ENCODE measurements at regions not wholly inside any gene's neighbourhood (a gene's known extent, or its start where the extent isn't known, plus 50 kb on each side); places are given as distances from the start of the nearest gene placed in this dataset.

DNA sequence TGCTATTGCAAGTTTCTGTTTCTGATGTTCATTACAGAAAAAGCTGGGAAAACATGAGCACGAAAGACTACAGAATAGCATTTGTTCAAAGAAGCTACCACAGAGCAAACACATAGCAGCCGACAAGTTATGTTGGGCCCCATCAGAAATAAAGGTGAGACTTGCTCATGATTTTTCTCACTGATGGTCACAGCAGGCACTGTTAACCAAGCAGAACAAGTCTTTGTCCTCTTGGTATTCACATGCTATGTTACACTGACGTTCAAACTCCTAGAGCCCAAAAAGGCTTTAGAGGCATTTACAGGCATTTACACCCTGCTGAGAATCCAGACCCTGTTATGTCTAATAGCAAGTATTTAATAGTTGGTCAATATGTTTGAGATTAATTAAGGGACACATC, 235.0 kb upstream of the HNMT start:
- no peak for DNase-seq (ENCODE audit: low spot score)

DNA sequence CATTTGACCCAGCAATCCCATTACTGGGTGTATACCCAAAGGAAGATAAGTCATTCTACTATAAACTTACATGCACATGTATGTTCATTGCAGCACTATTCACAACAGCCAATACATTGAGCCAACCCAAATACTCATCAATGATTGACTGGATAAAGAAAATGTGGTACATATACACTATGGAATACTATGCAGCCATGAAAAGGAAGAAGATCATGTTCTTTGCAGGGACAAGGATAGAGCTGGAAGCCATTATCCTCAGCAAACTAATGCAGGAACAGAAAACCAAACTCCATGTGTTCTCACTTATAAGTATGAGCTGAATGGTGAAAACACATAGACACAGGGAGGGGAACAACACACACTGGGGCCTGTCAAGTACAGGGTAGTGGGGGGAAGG, 226.7 kb upstream of the HNMT start:
- DNase-seq (ENCODE audit: low spot score): no peak

DNA sequence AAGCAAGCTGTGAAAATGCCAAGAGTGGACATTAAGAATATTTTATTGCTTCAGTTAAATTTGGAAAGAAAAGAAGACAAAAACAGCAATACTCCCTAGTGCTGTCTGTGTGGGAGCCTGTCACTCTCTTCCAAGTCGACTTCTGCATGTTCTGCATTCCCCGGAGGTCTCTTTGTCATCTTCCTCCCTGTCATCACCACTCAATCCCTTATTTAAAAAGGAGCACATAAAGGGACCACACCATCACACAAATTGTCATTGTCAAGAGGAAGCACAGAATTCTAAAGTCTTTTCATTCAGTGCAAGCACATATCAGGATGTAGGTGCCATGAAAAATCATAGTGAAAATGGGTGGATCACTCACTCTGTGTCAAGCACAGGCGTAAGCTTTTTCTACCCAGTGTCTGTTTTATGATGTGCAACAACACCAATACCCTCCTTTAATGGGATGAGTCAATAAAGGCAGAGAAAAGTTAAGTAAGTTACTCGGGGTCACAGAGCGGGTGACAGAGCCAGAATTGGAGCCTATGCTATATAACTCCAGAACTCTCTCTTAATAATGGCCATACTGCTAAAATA, 222.4 kb upstream of the HNMT start:
- no peak for DNase-seq (ENCODE audit: low spot score)

DNA sequence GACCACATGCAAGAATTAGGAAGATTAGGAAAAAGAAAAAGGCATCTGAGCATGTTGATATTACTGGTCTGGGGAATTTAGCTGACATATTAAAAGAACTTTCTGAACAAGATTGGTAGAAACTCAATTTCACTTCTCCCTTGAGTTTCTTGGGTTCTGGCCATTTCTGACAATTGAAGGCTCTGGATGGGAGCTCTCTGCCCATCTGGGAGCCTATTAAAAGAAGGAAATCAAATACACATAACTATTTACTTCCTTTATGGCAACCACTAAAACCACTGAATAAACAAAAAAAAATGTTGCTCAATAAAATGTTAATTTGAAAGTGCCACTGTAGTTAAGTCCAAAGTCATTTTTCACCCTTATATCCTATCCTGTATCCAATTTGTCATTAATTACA, 216.8 kb upstream of the HNMT start:
- no peak for DNase-seq (ENCODE audit: low spot score)

DNA sequence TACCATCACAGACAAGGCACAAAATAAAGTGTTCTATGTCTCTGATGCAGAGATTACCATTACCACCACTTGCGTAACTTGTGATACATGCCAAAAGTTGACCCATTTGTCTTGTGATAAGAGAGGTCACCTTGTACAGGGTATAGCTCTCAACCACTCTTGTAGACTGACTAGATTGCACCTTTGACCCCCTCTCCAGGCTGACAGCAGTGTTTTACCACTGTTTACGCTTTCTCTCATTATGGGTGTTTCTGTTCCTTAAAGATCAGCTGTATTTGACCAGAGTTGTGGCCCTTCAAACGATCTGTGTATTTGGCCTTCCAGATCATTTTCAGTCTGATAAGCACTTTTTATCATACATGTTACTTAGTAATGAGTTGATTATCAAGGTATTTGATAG, 215.7 kb upstream of the HNMT start:
- DNase-seq (ENCODE audit: low spot score): no peak

DNA sequence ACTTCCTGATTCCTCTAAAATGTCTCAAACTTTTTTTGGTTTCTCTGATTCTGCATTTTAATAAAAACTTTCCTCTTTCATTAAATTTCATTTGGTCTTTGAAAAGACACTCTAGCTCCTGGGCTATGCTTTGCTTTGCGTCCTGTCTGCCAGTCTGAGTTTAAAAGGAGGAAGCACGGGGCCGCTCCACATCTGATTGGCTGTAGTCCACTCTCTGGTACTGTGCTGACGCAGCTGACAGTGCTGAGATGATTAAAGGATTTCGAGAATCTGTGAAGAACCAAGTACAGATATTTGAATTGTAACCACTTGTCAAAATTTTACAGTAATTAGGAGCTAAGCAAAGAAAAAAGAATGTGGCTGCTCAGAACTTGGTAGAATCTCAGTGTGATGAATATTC, 199.6 kb upstream of the HNMT start:
- DNase-seq (ENCODE audit: low spot score): no peak

DNA sequence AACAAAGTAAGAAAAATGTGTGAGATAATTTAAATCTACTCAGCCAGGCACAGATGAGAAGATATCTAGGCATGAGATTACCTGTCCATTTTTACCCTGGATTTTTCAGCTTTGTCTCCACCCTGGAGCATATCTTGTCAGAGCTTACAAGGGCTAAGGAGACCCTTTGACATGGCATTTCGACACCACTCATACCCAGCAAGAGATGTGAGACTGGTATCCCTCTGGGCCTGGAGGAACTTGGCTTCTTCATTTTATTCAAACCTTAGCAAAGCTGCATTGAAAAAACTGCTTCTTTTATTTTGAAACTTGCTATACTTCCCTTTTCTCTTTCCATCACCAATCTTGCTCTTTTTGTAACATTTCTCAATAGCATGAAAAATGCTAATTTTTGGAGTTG, 194.9 kb upstream of the HNMT start:
- no peak for DNase-seq (ENCODE audit: low spot score)

DNA sequence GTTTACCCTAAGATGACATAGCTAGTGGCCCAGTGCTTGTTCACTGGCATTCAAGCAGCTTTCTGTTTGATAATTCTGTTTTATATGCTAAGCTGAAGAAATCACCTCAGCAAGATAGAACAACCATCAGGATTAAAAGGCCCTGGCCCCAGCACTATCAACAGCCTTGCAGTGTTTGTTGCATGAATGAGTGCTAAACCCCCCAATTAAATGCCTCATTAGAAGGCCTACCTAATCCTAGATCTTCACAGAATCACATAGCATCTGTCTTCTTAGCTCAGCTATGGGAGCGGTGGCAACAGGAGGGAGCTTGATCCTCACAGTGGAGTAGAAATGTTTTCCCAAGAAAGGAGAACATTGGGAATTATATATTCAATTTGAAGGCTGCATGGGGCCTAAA, 194.1 kb upstream of the HNMT start:
- no peak for DNase-seq (ENCODE audit: low spot score)

DNA sequence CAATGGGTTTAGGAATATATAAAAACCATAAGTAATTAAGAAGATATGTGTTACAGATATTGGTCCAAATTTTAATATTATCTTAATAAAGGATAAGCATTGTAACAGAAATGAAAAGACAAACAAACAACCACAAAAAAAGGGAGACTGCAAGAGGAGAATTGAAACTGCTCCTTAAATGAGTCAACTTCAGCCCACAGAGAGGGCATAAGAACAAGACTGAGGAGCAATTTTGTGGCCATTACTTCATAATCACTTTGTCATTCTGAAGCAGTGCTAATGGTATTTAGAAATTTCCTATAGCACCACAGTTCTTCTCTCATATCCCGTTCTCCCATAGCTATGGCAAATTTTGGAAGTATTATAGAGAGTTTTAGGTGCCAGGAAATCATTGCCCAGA, 193.2 kb upstream of the HNMT start:
- DNase-seq (ENCODE audit: low spot score): no peak

DNA sequence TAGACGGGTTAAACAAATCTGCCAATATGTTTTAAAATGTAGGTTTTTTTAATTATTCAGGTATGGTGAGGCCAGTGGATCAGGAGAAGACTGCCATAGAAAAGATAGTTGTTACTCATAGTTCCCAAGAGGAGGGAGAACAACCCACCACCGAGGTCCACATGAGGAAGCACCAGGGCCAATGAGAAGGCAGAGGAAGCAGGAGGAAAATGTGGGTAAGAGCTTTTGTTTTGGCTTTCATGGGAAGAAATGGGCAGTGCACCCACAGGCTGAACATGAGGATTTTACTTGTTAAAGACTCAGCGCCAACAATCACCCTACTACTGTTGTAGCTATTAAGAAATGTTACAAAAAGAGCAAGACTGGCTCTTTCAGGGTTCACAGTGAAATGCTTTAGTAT, 191.8 kb upstream of the HNMT start:
- no peak for DNase-seq (ENCODE audit: low spot score)

DNA sequence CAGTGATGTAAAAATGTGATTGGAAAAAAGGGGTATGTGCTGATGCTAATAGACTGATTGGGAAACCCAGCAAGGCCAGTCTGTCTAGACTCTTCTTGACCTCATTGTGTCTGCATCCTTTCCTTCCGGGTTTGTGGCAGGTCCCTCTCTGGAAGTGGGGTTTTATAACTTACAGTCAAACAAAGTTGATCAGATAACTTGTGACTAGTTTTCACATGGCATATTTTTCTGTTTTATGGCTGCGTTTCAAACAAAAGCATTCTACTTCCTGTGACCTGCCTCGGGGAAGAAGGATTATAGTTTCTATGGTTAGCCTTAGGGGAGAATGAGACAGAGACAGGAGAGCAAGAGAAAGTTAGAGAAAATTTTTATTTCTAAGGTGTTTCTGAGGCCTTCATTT, 188.7 kb upstream of the HNMT start:
- DNase-seq (ENCODE audit: low spot score): no peak

DNA sequence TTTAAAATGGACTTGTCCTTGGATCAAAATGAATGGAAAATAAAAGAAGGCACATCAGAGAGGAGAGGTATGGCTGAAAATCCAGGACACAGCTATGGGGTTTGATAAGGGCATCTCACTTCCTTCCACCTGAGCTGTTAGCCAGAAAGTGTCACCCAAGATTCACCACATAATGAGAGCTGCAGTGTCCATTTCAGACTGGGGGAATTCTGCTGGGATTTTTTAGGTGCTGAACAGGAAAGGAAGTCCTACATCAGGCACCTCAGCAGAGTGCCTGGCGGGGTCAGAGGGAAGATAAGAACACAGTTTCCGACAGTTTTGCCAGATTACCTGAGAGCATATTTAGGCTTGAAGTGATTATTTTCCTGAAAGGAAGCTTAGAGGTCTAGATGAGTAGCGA, 187.6 kb upstream of the HNMT start:
- DNase-seq (ENCODE audit: low spot score): no peak

DNA sequence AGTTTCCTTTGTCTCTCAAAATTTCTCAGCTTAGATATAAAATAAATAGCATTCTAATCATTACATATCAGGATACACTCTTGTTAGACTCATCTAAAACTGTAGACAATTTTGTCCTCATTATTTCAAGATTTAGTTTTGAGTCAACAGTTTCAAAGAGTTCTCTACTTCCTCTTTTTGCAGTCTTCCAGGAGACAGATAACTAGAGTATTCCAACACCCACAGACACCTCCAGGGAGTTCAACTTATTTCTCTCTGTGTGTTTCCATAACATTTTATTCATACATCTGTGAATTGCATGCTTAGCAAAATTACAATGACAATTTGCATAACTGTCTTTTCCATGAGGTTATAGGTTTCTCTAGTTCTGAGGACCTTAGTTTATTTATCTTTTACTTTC, 166.6 kb upstream of the HNMT start:
- no peak for DNase-seq (ENCODE audit: low spot score)

DNA sequence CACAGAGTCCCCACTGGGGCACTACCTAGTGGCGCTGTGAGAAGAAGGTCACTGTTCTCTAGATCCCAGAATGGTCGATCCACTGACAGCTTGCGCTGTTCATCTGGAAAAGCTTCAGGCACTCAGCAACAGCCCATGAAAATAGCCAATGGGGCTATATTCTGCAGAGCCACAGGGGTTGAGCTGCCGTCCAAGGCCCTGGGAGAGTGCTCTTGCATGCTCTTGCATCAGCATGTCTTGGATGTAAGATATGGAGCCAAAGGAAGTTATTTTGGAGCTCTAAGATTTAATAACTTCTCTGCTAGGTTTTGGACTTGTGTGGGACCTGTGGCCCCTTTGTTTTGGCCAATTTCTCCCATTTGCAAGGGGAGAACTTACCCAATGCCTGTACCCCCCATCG, 164.7 kb upstream of the HNMT start:
- DNase-seq (ENCODE audit: low spot score): no peak

DNA sequence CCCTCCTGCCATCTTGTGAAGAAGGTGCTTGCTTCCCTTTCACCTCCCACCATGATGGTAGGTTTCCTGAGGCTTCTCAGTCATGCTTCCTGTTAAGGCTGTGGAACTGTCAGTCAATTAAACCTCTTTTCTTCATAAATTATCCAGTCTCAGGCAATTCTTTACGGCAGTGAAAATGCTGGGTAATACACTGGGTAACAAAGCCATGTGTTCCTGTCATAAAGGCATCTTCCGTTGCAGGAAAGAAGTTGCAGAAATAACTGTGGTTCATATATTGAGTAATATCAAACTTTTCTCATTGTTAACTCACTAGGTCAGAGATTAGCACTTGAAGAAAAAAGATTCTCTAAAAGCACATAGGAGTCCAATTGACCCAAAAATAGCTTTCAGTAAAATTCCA, 163.9 kb upstream of the HNMT start:
- DNase-seq (ENCODE audit: low spot score): no peak

DNA sequence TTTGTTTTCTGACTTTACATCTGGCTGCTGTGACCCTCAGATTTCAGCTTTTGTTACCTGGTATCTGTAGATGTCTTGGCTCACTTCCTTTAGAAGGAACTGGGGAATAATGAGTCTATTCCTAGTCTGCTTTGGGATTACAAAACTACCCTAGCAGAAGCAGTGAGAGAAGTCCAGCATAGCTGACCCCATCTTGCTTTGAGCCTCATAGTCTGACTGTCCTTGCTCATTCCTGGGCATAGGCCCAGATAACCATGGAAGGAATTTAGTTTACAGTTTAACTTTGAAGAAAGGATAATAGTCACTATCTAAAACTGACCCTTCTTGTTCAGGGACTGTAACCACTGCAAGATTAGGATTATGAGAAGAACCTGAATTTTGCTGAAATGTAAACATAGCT, 163.0 kb upstream of the HNMT start:
- no peak for DNase-seq (ENCODE audit: low spot score)

DNA sequence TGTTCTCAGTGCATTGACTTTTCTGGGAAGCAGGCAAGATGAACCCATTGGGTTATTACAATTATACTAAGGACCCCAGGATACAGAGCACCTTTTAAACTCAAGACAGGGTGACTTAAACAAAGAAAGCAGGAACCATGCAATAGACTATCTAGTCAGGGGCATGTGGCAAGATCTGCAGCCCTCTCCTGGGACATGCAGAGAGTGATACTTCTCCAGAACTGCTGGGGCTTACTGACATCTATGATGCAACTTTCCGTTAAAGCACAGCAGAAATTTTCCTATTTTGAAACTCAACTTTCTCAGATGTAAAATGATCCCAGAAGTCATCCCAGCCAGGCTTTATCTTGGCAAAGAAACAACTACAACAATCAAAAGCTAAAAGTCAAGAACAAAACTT, 162.2 kb upstream of the HNMT start:
- DNase-seq (ENCODE audit: low spot score): no peak

DNA sequence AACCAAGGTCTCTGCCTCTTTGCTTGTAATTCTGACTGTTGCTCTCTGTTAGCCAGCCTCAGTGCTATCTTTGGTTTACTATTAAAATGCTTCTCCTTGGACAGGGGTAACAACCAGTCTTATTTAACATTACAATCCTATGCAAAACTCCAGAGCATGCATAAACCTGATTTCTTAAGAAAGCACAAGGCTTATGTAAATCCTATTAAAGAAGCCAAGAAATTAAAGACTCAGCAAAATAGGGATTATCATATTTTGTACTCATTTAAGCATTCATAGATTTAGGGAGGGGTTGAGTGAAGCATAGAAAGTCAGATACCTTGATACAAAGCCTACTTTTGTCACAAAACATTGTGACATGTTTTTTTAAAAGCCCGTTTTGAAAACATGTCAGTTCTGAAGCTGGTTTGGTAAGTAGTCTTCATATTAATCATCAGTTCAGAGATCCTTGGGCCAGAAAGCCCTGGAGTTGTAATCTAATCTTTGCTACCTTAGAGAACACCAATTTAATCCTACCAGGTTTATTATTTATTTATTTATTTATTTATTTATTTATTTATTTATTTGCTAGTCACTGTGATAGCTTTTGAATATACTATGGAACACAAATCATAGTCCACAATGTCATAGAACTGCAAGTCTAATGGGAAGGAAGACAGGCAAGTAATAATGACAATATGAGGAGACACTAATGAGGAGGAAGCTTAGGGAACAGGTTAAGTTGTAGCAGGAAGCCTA, 158.0 kb upstream of the HNMT start:
- no peak for DNase-seq (ENCODE audit: low spot score)

DNA sequence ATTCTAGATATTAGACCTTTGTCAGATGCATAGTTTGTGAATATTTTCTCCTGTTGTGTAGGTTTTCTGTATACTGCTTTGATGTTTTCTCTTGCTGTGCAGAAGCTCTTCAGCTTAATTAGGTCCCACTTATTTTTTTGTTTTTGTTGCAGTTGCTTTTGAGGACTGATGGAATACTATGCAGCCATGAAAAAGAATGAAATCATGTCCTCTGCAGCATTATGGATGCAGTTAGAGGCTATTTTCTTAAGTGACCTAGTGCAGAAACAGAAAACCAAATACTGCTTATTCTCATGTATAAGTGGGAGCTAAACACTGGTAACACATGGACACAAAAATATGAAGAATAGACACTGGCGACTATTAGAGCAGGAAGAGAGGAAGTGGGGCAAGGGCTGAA, 155.0 kb upstream of the HNMT start:
- DNase-seq (ENCODE audit: low spot score): no peak

DNA sequence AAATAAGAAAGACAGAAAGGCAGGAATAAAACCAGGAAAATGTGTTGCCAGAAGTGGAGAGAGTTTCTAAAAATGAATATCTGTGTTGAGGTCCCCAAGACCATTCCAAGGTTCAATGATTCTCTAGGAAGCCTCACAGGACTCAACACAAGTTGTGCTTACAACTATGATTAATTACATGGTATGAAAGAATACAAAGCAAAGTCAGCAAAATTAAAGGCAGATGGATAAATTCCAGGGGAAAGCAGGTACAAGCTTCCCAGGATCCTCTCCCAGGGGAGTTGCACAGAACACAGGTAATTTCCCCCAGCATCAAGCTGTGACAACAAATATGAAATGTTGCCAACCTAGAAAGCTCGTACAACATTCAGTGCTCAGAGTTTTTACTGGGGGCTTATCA, 154.4 kb upstream of the HNMT start:
- DNase-seq (ENCODE audit: low spot score): no peak

DNA sequence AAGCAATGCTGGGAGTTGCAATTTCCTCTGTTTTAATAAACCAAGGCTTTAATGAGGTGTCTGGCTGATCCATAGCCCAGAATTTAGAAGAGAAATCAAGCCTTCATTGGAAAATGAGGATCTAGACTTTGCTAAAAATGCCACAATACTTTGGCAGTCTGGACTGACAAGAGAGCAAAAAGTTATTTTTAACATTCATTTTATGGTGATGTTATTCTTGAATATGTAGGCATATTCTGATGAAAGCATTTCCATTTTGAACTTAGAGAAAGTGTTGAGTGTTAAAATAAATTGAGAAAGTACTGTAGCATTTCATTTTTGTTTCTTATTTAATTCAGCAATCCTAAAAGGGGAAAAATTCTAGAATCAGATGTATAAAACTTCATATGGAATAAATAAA, 151.8 kb upstream of the HNMT start:
- no peak for DNase-seq (ENCODE audit: low spot score)

DNA sequence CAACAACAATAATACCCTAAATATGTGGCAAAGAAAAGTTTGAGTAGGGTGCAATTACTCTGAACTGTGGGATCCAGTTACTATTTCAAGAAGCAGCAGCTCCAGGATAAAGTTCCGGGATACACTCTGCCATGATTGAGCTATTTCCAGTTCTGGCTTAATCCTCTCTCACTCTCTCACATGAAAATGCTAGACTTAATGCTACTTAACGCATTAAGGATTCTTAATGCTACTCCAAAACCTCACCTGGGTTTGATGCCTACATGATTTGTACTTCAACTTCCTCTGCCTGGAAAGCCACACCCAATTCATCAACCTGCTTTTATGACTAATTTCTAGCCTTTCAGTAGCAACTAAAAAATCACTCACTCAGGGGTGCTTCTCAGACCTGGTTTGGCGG, 151.1 kb upstream of the HNMT start:
- no peak for DNase-seq (ENCODE audit: low spot score)

DNA sequence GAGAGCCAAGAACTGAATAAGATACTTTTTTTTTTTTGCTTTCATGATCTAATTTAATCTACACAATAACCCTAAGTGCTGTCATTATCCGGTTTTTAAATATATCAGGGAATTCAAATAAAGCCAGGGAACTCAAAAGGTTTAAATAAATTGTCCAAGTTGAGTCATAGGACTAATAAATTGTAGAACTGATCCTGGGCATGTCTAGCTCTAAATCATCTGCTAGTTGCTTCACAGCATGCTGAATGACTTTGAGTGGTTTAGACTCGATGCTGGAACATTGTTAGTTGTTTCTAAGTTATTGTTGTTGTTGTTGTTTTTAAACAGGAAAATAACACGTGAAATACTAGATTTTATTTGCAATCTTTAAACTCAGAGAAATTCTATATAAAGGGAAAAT, 147.2 kb upstream of the HNMT start:
- DNase-seq (ENCODE audit: low spot score): no peak

DNA sequence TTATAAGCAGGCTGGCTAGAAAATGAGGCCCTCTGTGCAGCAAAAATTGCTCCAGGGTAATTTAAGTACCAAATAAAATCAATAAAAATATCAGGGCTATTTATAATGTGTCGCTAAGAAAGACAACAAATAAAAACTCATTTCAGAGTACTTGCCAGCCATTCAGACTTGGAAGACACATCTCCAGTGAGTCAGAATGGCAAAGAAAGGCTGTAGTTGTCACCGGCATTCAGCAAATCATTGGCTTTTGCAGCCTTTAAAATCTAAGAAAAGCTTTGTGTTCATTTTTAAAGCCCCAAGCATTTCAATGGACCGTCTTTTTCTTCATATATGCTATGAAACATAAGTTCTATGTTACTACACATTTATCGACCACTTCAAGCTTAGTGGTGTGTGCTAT, 141.1 kb upstream of the HNMT start:
- DNase-seq (ENCODE audit: low spot score): no peak

DNA sequence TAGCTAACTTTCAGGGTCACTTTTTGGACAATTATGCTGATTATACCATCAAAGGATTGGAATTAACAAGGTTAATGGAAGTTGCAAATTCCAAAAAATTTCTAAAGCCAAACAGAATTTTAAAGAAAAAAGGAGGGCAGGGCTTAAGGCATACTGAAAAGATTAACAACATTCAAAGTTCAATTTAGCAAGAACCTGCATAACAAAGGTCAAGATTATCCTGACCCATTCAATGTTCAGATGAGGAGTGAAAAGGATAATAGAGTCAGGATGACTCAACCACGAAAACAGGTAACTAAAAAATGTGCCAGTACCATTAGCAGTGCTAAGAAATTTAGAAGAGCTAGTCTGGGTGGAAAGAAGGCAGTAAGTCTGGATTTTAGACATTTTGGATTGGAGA, 139.8 kb upstream of the HNMT start:
- DNase-seq (ENCODE audit: low spot score): no peak
